ENCODE measurements at regions not wholly inside any gene's neighbourhood (a gene's known extent, or its start where the extent isn't known, plus 50 kb on each side); places are given as distances from the start of the nearest gene placed in this dataset.

DNA sequence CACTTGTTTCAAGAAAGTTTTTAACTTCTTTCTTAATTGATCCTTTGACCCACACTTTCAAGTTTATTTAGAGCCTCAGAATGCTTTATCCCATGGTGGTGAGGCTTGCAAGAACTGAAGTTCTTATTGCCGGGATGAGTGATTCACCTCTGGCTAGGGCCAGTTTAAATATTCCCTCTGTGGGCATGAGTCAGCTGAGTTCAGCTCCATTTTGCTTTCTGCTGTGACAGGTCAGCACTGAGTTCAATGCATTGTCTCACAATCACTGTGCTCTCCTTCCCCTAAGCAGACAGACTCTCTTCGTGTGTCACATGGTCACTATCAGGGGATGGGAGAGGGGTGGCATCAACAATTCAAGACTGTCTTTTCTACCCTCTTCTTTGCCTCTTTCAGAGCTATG lies 514.6 kb upstream of the FBXO33 start:
- H3K4me3 ChIP-seq (replicated peaks; ENCODE audit: low read depth, low read length) = no peak overlapping the region
- TF ChIP-seq, protein P1, sequence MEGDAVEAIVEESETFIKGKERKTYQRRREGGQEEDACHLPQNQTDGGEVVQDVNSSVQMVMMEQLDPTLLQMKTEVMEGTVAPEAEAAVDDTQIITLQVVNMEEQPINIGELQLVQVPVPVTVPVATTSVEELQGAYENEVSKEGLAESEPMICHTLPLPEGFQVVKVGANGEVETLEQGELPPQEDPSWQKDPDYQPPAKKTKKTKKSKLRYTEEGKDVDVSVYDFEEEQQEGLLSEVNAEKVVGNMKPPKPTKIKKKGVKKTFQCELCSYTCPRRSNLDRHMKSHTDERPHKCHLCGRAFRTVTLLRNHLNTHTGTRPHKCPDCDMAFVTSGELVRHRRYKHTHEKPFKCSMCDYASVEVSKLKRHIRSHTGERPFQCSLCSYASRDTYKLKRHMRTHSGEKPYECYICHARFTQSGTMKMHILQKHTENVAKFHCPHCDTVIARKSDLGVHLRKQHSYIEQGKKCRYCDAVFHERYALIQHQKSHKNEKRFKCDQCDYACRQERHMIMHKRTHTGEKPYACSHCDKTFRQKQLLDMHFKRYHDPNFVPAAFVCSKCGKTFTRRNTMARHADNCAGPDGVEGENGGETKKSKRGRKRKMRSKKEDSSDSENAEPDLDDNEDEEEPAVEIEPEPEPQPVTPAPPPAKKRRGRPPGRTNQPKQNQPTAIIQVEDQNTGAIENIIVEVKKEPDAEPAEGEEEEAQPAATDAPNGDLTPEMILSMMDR (IDR thresholded peaks at IDR 0.05; ENCODE audit: low read length, missing control alignments) = no peak
- DNase-seq (ENCODE audit: low read depth) = no peak

- H3K4me3 ChIP-seq (replicated peaks; ENCODE audit: low read depth, low read length) = no peak overlapping the region
- no peak for DNase-seq (ENCODE audit: low read depth)
- TF ChIP-seq, protein P1 (IDR thresholded peaks at IDR 0.05; ENCODE audit: low read length, missing control alignments) = no peak
Measured at GRCh38 chr14:39939023-39939422, 506.8 kb upstream of the FBXO33 start.

- TF ChIP-seq, protein P1 (IDR thresholded peaks at IDR 0.05; ENCODE audit: low read length, missing control alignments) = no peak
- DNase-seq (ENCODE audit: low read depth) = no peak
- no peak overlapping the region for H3K4me3 ChIP-seq (replicated peaks; ENCODE audit: low read depth, low read length)
Measured at GRCh38 chr14:39912192-39913100, 480.2 kb upstream of the FBXO33 start.

- no peak overlapping the region for H3K4me3 ChIP-seq (replicated peaks; ENCODE audit: low read depth, low read length)
- DNase-seq (ENCODE audit: low read depth) = no peak
- TF ChIP-seq, protein P1 (IDR thresholded peaks at IDR 0.05; ENCODE audit: low read length, missing control alignments) = no peak
Measured at GRCh38 chr14:39897657-39898056, 465.4 kb upstream of the FBXO33 start.

GRCh38 chr14:39890026-39890425 lies 457.8 kb upstream of the FBXO33 start:
- no peak overlapping the region for H3K4me3 ChIP-seq (replicated peaks; ENCODE audit: low read depth, low read length)
- no peak for DNase-seq (ENCODE audit: low read depth)
- TF ChIP-seq, protein P1 (IDR thresholded peaks at IDR 0.05; ENCODE audit: low read length, missing control alignments) = no peak

DNA sequence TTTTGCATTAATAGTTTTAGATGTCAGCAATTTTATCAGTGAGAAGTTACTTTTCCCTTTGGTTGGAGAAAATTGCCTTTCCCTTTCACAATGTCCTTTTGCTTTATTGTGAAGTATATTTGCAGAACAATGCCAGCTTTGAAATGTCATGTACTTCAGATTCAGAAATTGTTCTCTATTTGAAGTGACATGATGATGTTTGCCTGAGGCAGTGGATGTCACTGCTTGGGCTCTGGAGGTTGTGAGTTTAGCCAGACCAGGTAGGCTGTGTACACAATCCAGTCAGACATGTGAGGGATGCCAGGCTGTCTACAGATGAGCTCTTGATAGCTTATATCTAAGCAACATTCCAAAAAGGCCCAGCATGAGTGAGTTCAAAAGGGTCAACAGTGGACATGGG lies 451.9 kb upstream of the FBXO33 start:
- no peak for DNase-seq (ENCODE audit: low read depth)
- H3K4me3 ChIP-seq (replicated peaks; ENCODE audit: low read depth, low read length) = no peak overlapping the region
- TF ChIP-seq, protein P1 (IDR thresholded peaks at IDR 0.05; ENCODE audit: low read length, missing control alignments) = no peak

DNA sequence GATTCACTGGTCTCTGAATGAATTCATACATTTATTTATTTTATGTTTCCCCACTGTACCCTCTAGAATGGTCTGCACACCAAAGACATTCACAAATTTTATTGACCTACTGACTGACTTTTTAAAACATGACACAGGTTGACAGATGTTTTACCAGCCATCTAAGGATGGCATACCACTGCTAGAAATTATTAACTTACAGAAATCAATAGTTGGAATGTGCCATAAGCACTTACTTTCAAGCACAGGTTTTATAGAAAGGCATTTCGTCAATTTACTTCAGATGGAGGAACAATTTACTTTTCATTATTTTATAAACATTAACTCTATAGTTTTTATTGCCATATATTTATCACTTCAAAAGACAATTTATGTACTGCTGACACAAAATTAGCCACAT lies 448.7 kb upstream of the FBXO33 start:
- TF ChIP-seq, protein P1 (IDR thresholded peaks at IDR 0.05; ENCODE audit: low read length, missing control alignments) = no peak
- no peak for DNase-seq (ENCODE audit: low read depth)
- H3K4me3 ChIP-seq (replicated peaks; ENCODE audit: low read depth, low read length) = no peak overlapping the region
